ENCODE measurements at regions not wholly inside any gene's neighbourhood (a gene's known extent, or its start where the extent isn't known, plus 50 kb on each side); places are given as distances from the start of the nearest gene placed in this dataset.

DNA sequence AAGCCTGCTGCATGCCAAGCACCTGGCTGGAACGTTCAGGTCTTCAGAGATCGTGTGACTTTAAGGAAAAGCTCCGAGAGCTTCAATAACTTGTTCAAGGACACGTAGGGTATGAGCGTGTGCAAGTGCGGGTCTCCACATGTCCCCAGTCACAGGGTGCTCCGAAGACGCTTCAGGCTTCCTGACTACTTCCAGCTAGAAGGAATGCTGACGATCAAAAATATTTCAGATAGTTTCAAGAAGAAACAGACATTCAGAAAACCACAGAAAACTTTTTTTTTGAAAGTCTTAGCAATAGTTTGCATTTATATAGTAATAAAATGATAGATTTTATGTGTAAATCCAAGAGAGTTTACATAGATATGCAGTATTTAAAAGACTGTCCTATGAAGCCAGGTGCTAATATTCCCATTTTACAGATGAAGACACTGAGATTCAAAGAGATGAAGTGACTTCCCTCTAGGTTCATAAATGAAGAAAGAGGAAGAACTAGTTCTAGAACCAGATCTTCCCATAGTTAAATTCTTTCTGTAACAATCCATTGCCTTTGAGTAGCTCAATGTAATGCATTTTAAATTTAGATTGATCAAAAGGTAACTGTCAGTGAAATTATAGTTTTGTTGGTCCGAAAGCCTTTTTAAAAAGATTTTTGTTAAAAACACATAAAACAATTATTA, 247.6 kb downstream of the MYLK4 start:
- no peak for DNase-seq (ENCODE audit: low read depth)

GRCh38 chr6:2502096-2502997, 248.4 kb downstream of the MYLK4 start:
- no peak for DNase-seq (ENCODE audit: low read depth)

- no peak for DNase-seq (ENCODE audit: low read depth)
Observed at GRCh38 chr6:2497922-2498623, 252.6 kb downstream of the MYLK4 start.

DNA sequence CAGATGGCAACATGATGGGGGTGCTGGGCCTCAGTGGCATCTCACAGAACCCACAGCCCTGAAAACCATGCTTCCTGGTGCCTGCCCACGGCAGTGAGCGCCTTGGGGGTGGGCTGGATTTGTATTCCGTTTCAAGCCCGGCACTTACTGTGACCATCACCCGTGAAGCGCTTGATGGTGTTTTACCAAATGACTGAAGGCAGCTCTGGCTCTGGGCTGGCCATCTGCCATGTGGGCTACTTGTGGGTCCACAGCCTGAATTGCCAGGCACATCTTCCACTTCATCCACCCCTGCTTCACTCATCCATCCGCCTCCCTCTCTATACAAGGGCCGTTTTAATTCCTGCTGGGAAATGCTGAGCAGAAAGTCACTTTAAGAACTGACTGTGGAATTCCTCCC, 250.9 kb upstream of the GMDS start:
- no peak for DNase-seq (ENCODE audit: low read depth)

DNA sequence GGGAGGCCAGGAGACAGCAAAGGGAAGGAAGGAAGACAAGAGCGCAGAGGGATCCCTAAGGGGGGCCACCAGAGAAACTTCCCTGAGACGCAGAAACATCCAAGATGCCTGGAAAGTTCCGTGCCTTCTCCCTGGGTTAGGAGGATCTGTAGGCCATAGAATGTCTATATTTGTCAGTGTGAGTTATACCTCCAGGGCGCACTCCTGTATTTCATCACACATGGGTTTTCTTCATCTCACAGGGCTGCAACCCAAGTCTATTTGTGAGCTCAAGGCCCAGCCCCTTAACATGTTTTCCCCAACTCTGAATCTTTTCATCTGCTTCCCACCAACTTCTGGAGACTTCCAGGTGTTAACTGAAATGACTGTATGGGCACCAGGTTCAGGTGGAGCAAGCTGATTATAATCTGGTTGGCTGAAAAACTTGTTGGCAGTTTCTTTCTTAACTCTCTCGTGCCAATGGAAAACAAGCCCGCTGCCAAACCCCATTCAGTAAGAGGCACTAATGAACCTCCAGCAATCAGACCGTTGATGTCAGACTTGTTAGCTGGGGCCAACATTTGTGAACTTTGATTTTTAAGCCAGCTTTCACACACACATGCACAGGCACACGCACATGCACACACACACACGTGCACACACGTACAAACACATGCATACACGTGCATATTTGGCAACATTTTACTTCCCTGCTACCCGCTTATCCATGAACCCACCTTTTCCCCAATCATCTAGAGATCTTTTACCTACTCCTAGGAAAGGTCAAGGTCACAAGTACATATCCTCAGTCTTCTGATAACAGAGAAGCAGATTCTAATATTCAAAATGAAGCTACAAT, 247.5 kb upstream of the GMDS start:
- no peak for DNase-seq (ENCODE audit: low read depth)

DNA sequence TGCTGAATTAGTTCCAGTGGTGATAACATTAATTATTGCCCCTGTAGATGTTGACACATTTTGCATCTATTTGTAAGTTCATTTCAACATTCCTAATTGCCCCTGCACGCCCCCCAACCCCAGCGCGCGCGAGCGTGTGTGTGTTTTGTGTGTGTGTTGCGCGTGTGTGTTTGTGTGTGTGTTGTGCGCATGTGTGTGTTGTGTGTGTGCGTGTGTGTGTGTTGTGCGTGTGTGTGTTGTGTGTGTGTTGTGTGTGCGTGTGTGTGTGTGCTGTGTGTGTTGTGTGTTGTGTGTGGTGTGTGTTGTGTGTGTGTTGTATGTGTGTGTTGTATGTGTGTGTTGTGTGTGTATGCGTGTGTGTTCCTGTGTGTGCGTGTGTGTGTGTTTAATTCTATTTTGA, 245.7 kb upstream of the GMDS start:
- no peak for DNase-seq (ENCODE audit: low read depth)

GRCh38 chr6:2488578-2488977, 243.2 kb upstream of the GMDS start:
- DNase-seq (ENCODE audit: low read depth): no peak

DNA sequence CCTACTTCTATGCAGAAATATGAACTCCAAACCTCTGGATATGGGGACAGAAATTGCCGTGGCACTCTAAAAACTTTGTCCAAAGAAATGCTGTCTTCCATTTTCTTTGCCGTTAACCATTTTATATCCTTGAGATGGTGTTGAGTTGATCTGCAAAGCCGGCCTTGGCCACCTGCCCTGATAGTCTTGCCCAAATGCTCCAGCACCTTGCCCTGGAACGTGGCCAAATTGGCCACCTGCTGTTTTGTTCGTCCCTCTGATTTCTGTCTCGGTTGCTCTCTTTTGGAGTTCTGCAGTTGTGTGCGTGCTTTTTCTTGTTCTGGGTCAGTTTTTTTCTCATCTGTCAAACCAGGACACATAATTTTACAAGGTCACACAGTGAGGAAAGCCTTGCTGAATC, 239.7 kb upstream of the GMDS start:
- no peak for DNase-seq (ENCODE audit: low read depth)

DNA sequence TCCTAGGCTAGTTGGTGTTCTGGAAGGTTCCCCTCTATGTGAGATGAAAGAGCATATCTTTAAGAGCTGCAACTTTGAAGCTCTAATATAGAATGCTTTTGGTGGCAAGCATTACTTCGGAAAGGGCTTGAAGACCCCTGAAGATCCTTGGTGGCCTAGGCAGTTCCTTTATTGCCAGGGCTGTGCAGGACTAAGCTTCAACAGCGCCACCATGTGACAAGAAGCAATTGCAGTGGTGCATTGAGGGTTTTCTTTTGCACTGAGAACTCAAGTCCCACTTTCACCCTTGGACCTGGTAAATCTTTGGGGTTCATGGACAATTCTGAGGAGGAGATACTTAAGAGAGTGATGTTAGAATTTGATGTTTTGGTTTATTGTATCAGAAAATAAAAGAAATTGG, 237.4 kb upstream of the GMDS start:
- DNase-seq (ENCODE audit: low read depth): no peak

GRCh38 chr6:2481307-2481706, 235.9 kb upstream of the GMDS start:
- DNase-seq (ENCODE audit: low read depth): no peak

GRCh38 chr6:2480267-2480966, 235.0 kb upstream of the GMDS start:
- DNase-seq (ENCODE audit: low read depth): no peak

GRCh38 chr6:2478200-2478599, 232.8 kb upstream of the GMDS start:
- DNase-seq (ENCODE audit: low read depth): no peak

GRCh38 chr6:2477666-2478065, 232.3 kb upstream of the GMDS start:
- DNase-seq (ENCODE audit: low read depth): no peak

- no peak for DNase-seq (ENCODE audit: low read depth)
Observed at GRCh38 chr6:2477250-2477649, 231.8 kb upstream of the GMDS start.

GRCh38 chr6:2476376-2476775, 231.0 kb upstream of the GMDS start:
- no peak for DNase-seq (ENCODE audit: low read depth)

GRCh38 chr6:2471472-2471871, 226.1 kb upstream of the GMDS start:
- DNase-seq (ENCODE audit: low read depth): no peak

DNA sequence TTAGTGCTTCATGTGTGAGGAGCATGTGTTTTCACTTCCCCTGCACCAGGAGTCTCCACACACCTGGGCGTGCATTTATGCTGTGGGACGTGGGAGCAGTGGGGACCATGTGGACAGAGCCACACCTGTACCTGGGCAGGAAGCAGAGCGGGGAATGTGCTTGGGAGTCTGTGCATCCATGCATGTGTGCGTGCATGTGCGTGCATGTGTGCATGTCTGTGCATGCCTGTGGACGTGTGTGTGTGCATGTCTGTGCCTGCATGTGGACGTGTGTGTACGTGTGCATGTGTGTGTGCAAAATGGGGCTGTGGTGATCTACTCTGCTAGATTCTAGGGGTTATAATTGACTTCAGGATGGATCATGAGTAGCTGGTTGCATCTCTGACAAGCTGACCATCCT, 224.0 kb upstream of the GMDS start:
- no peak for DNase-seq (ENCODE audit: low read depth)

GRCh38 chr6:2468601-2468955, 223.2 kb upstream of the GMDS start:
- DNase-seq (ENCODE audit: low read depth): no peak

DNA sequence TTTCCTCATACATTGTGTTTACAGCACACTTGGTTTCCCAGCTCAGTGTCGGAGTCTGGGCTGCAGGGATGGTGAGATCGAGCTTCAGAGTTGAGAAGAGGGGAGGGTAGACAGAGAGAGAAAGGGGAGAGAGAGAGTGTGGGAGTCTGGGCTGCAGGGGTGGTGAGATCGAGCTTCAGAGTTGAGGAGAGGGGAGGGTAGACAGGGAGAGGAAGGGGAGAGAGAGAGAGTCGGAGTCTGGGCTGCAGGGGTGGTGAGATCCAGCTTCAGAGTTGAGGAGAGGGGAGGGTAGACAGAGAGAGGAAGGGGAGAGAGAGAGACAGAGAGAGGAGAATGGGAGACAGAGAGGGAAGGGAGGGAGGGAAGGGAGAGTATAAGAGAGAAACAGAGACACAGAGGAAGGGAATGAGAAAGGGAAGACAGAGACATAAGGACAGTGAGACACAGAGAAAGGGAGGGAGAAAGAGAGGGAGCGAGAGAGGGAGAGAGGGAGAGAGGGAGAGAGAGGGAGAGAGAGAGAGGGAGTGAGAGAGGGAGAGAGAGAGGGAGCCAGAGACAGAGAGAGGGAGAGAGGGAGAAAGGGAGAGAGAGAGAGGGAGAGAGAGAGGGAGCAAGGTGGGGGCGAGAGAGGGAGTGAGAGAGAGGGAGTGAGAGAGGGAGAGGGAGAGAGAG, 222.7 kb upstream of the GMDS start:
- no peak for DNase-seq (ENCODE audit: low read depth)

GRCh38 chr6:2465336-2465735, 219.9 kb upstream of the GMDS start:
- no peak for DNase-seq (ENCODE audit: low read depth)

- DNase-seq (ENCODE audit: low read depth): no peak
Observed at GRCh38 chr6:2464641-2465040, 219.2 kb upstream of the GMDS start.

Data from GM04504 (cell line).